ENCODE measurements at regions not wholly inside any gene's neighbourhood (a gene's known extent, or its start where the extent isn't known, plus 50 kb on each side); places are given as distances from the start of the nearest gene placed in this dataset.

- TF ChIP-seq, protein P1, sequence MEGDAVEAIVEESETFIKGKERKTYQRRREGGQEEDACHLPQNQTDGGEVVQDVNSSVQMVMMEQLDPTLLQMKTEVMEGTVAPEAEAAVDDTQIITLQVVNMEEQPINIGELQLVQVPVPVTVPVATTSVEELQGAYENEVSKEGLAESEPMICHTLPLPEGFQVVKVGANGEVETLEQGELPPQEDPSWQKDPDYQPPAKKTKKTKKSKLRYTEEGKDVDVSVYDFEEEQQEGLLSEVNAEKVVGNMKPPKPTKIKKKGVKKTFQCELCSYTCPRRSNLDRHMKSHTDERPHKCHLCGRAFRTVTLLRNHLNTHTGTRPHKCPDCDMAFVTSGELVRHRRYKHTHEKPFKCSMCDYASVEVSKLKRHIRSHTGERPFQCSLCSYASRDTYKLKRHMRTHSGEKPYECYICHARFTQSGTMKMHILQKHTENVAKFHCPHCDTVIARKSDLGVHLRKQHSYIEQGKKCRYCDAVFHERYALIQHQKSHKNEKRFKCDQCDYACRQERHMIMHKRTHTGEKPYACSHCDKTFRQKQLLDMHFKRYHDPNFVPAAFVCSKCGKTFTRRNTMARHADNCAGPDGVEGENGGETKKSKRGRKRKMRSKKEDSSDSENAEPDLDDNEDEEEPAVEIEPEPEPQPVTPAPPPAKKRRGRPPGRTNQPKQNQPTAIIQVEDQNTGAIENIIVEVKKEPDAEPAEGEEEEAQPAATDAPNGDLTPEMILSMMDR (IDR thresholded peaks at IDR 0.05; ENCODE audit: insufficient read depth, low read depth, low read length), result no peak
- ChIA-PET POLR2A (no interaction called here), CTCF (interaction anchor here (1.5 to 1.7 kb wide), 2 partner anchors 9 to 11 kb away, joined by 3 to 5 read pairs; no protein-coding TSS in a partner anchor)
- Histone ChIP-seq H3K36me3 (ENCODE audit: control insufficient read depth, insufficient read depth, low read length) (no peaks in the 10 kb centered on the region), H3K27me3 (ENCODE audit: control insufficient read depth, insufficient read depth, low read length) (peaks cover 8% of the 10 kb centered on the region), H3K4me3 (ENCODE audit: low read depth, low read length) (no peak overlapping the region)
- DNase-seq (ENCODE audit: low read depth), result no peak
Measured at GRCh38 chr14:53571641-53572328, 384.8 kb downstream of the BMP4 start.

GRCh38 chr14:53570411-53571387 lies 385.9 kb downstream of the BMP4 start:
- ChIA-PET POLR2A (no interaction called here), CTCF (interaction anchor here (1.5 kb wide), 1 partner anchor 10 kb away, joined by 5 read pairs; no protein-coding TSS in a partner anchor)

DNA sequence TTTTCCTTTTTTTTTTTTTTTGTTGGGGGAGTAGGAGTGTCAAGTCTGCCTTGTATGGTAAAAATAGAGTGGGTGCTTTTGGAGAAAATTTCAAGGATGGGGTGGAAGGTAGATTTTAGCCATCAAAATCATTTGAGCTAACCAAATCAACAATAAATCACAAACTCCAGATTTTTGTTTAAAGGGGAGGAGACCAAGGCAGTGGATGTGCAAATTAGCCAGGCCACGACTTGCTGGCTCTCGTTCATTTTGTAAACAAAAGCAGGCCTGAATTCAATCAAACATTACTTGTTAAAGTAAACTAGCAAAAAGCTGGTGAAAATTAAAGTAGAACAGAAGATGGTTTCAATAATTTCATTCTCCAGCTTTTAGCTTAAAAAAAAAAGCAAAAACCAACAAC lies 387.2 kb downstream of the BMP4 start:
- no peak for DNase-seq (ENCODE audit: low read depth)
- Histone ChIP-seq H3K27me3 (ENCODE audit: control insufficient read depth, insufficient read depth, low read length) (peaks cover 8% of the 10 kb centered on the region), H3K36me3 (ENCODE audit: control insufficient read depth, insufficient read depth, low read length) (no peaks in the 10 kb centered on the region), H3K4me3 (ENCODE audit: low read depth, low read length) (no peak overlapping the region)
- POLR2A ChIA-PET, result interaction anchor here (0.7 kb wide), 1 partner anchor 170 kb away, joined by 8 read pairs; no protein-coding TSS in a partner anchor
- TF ChIP-seq, protein P1 (IDR thresholded peaks at IDR 0.05; ENCODE audit: insufficient read depth, low read depth, low read length), result no peak
- CTCF ChIA-PET, result no interaction called here

More at GRCh38 chr14:53570411-53571387, 385.9 kb downstream of the BMP4 start:
- no peak for DNase-seq (ENCODE audit: low read depth)
- Histone ChIP-seq H3K27me3 (ENCODE audit: control insufficient read depth, insufficient read depth, low read length) (peaks cover 8% of the 10 kb centered on the region), H3K36me3 (ENCODE audit: control insufficient read depth, insufficient read depth, low read length) (no peaks in the 10 kb centered on the region), H3K4me3 (ENCODE audit: low read depth, low read length) (no peak overlapping the region)
- TF ChIP-seq, protein P1 (IDR thresholded peaks at IDR 0.05; ENCODE audit: insufficient read depth, low read depth, low read length), result no peak

DNA sequence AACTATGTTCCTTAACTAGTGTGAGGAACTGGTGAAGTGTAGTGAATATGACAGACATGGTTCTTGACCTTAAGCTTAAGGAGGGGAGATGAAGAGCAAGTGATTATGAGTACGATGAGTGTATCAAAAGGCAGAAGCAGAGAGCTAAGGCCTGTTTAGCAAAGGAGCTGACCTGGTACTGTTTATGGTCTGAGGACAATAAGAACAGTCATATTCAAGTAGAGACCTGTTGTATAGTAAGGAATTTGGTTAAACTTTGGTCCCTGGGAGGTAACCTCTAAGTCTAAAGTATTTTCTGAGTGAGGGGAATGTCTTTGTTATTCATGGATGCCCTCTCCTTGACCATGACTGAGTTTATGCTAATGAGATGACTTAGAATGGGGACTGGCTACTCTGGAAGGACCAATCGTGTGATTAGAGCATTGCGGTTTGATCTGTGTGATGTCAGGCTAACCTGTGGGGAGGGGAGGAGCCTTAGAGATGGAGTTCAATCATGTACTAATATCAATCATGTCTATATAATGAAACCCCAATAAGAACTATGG lies 389.3 kb downstream of the BMP4 start:
- Histone ChIP-seq H3K4me3 (ENCODE audit: low read depth, low read length) (no peak overlapping the region), H3K36me3 (ENCODE audit: control insufficient read depth, insufficient read depth, low read length) (no peaks in the 10 kb centered on the region), H3K27me3 (ENCODE audit: control insufficient read depth, insufficient read depth, low read length) (peaks cover 7% of the 10 kb centered on the region)
- DNase-seq (ENCODE audit: low read depth), result no peak
- TF ChIP-seq, protein P1 (IDR thresholded peaks at IDR 0.05; ENCODE audit: insufficient read depth, low read depth, low read length), result no peak
- ChIA-PET POLR2A (no interaction called here), CTCF (no interaction called here)

DNA sequence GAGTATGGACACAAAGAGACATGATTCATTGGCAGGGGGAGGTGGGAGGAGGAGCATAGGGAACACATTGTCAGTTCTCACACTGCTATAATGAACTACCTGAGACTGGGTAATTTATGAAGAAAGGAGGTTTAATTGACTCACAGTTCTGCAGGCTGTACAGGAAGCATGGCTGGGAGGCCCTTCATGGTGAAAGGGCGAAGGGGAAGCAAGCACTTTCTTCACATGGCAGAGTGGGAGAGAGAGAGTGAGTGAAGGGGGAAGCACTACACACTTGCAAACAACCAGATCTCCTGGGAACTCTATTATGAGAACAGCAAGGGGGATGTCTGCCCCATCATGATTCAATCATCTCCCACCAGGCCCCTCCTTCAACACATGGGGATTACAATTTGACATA lies 391.8 kb downstream of the BMP4 start:
- no peak for DNase-seq (ENCODE audit: low read depth)
- Histone ChIP-seq H3K27me3 (ENCODE audit: control insufficient read depth, insufficient read depth, low read length) (peaks cover 5% of the 10 kb centered on the region), H3K36me3 (ENCODE audit: control insufficient read depth, insufficient read depth, low read length) (no peaks in the 10 kb centered on the region), H3K4me3 (ENCODE audit: low read depth, low read length) (no peak overlapping the region)
- TF ChIP-seq, protein P1 (IDR thresholded peaks at IDR 0.05; ENCODE audit: insufficient read depth, low read depth, low read length), result no peak
- CTCF ChIA-PET, result no interaction called here
- POLR2A ChIA-PET, result interaction anchor here (0.6 kb wide), 1 partner anchor 773 kb away, joined by 5 read pairs; no protein-coding TSS in a partner anchor

Data from BJ (cell line).